Osteocyte (in vitro differentiated cells): ENCODE measurements at regions not wholly inside any gene's neighbourhood (a gene's known extent, or its start where the extent isn't known, plus 50 kb on each side); places are given as distances from the start of the nearest gene placed in this dataset.

Experiments used
- DNase-seq: peaks from one replicate; pipeline ENCODE4 v3.0.0; 2021; ENCODE audit warnings: mixed read lengths; ENCODE audit not compliant: unreplicated experiment; ENCODE audit errors: extremely low spot score
- H3K27ac Mint-ChIP-seq: one replicate; pipeline ENCODE4 v1.8.0; 2021; ENCODE audit warnings: mild to moderate bottlenecking, mixed read lengths; ENCODE audit not compliant: unreplicated experiment
- H3K27me3 Mint-ChIP-seq: one replicate; pipeline ENCODE4 v1.8.0; 2021; ENCODE audit warnings: mixed read lengths; ENCODE audit not compliant: unreplicated experiment
- H3K36me3 Mint-ChIP-seq: one replicate; pipeline ENCODE4 v1.8.0; 2021; ENCODE audit warnings: mixed read lengths; ENCODE audit not compliant: unreplicated experiment
- H3K4me1 Mint-ChIP-seq: one replicate; pipeline ENCODE4 v1.8.0; 2021; ENCODE audit warnings: mixed read lengths; ENCODE audit not compliant: unreplicated experiment
- H3K4me3 Mint-ChIP-seq: one replicate; pipeline ENCODE4 v1.8.0; 2021; ENCODE audit warnings: mild to moderate bottlenecking, moderate library complexity, mixed read lengths; ENCODE audit not compliant: unreplicated experiment
- H3K9me3 Mint-ChIP-seq: one replicate; pipeline ENCODE4 v1.8.0; 2021; ENCODE audit warnings: mixed read lengths; ENCODE audit not compliant: unreplicated experiment
- TF ChIP-seq, protein P1 (sequence below): fragments of 200-600 bp; sonication (generic); IDR thresholded peaks from 2 replicates; pipeline ENCODE4 v1.5.0; 2021; ENCODE audit warnings: antibody characterized with exemption, mild to moderate bottlenecking, moderate library complexity

DNA sequence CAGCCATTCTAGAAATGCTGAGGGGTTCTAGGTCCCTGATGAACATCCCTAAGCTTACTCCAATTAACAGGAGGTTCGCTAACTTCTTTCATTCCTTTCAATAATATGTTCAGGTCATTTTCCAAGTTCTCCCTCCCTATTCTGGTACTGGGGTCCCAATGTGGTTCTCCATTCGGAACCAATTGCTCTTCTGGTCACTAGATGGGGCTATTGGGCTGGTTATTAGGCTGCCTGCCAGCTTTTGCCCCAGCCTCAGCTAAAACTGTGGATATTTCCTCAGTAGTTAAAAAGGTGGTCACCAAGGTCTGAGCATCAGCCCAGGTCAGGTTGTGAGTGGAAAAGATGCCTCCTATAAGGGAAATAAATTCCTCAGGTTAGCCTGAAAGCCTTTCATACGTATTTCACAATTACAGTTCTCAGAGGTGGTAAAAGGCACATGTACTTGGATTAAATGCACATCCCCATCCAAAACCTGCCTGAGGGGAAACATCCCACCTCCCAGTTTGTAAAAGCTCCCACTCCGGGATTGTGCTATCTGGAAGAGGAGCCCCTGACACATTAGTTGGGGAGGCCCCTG is 161.1 kb upstream of the CCDC179 start:
- Mint-ChIP-seq H3K27me3 (peaks cover 19% of the 10 kb centered on the region), H3K4me1 (no peaks in the 10 kb centered on the region), H3K27ac (no peak overlapping the region), H3K4me3 (no peak overlapping the region), H3K9me3 (no peaks in the 10 kb centered on the region), H3K36me3 (no peaks in the 10 kb centered on the region)
- TF ChIP-seq, protein P1, sequence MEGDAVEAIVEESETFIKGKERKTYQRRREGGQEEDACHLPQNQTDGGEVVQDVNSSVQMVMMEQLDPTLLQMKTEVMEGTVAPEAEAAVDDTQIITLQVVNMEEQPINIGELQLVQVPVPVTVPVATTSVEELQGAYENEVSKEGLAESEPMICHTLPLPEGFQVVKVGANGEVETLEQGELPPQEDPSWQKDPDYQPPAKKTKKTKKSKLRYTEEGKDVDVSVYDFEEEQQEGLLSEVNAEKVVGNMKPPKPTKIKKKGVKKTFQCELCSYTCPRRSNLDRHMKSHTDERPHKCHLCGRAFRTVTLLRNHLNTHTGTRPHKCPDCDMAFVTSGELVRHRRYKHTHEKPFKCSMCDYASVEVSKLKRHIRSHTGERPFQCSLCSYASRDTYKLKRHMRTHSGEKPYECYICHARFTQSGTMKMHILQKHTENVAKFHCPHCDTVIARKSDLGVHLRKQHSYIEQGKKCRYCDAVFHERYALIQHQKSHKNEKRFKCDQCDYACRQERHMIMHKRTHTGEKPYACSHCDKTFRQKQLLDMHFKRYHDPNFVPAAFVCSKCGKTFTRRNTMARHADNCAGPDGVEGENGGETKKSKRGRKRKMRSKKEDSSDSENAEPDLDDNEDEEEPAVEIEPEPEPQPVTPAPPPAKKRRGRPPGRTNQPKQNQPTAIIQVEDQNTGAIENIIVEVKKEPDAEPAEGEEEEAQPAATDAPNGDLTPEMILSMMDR: peak; percentile 86
- DNase-seq: no peak

DNA sequence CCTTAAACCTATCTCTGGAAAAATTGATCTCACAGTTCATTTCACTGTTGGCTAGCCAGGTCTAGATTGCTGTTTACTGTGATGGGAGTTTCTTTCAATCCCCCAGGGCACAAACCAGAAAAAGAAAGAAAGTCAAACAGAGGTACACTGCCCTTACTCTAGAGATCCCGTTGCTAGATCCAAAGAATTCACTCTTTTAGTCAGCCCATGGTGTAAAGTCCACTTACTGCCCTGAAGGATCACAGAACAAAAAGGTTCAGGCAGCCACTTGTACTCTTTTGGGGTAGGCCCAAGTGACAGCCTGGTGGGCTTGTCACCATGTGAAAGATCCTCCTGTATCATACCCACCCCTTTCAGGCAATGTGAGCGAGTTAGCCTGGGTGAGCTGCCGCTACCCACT is 162.6 kb upstream of the CCDC179 start:
- Mint-ChIP-seq H3K4me1 (peaks cover 4% of the 10 kb centered on the region), H3K9me3 (no peaks in the 10 kb centered on the region), H3K27ac (no peak overlapping the region)

DNA sequence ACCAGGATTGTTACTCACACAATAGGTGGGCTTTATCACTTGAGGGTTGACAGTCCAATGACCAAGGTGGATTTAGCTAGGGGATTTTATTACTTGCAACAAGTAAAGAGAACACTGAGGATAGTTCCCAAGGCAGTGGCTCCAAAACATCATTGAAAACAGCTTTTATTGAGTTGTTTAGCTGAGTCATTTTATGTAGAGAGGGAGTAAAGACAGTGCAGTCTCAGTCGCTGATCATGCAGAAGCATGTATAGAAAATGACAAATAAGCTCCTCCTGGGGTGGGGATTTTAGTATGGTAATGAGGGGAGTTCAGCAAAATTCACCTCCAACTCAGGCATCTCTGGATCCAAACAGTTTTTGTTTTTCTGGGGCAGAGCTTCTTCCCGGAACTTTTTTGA is 163.0 kb upstream of the CCDC179 start:
- Mint-ChIP-seq H3K4me1 (peaks cover 4% of the 10 kb centered on the region), H3K27me3 (peaks cover 19% of the 10 kb centered on the region), H3K36me3 (no peaks in the 10 kb centered on the region), H3K4me3 (no peak overlapping the region), H3K9me3 (no peaks in the 10 kb centered on the region), H3K27ac (no peak overlapping the region)
- DNase-seq: no peak
- TF ChIP-seq, protein P1: no peak

More for the DNA sequence above, 162.6 kb upstream of the CCDC179 start:
- H3K27me3 Mint-ChIP-seq: peaks cover 19% of the 10 kb centered on the region
- TF ChIP-seq, protein P1: no peak
- H3K36me3 Mint-ChIP-seq: no peaks in the 10 kb centered on the region
- no peak for DNase-seq
- no peak overlapping the region for H3K4me3 Mint-ChIP-seq

DNA sequence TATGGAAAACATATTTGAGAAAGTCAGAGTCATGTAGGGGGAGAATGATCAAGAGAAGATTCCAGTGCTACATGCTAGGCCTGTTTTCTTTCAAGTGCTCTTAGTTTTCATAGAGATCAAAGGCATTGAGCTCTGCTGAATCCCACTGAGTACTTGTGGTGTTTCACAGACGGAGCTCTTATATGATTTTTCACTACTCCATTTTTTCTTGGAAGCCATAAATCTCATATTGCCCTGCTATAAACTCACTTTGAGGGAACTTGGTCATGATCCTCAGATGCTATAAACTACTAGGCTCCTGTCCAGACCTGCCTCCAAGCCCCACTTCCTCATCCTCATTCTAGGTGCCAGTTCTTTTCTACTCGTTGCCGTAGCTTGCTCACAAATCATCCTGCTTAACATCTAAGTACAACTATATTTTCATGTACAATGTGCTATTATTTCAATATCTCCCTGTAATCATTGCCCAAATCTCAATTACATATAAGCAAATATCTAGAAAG is 180.8 kb upstream of the CCDC179 start:
- Mint-ChIP-seq H3K4me3 (no peak overlapping the region), H3K27ac (no peak overlapping the region), H3K27me3 (peaks cover 6% of the 10 kb centered on the region), H3K36me3 (no peaks in the 10 kb centered on the region), H3K4me1 (no peaks in the 10 kb centered on the region), H3K9me3 (no peaks in the 10 kb centered on the region)
- no peak for DNase-seq
- TF ChIP-seq, protein P1: no peak

DNA sequence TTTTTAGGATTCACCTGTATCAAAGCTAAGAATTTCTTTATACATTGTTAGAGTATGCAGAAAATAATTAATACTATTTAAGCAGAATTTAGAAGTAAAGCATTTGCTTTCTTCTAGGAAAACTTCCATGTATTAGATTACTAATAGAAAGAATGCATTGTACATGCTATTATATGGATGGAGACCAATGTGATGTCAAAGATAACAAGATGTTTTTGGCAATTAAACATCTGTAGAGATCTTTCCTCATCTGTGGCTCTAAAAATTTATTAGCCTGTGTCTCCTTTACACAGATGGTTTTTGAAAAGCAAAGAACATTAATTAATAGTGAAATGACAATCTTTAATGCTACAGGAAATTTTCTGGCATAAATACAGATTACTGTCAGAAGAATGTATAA is 198.4 kb upstream of the CCDC179 start:
- peaks cover 15% of the 10 kb centered on the region for H3K27me3 Mint-ChIP-seq
- H3K4me1 Mint-ChIP-seq: no peaks in the 10 kb centered on the region
- H3K36me3 Mint-ChIP-seq: no peaks in the 10 kb centered on the region
- no peak for DNase-seq
- no peak overlapping the region for H3K27ac Mint-ChIP-seq
- H3K4me3 Mint-ChIP-seq: no peak overlapping the region
- H3K9me3 Mint-ChIP-seq: no peaks in the 10 kb centered on the region
- TF ChIP-seq, protein P1: no peak
